Hindlimb muscle (tissue), 1 donor: ENCODE measurements at regions not wholly inside any gene's neighbourhood (a gene's known extent, or its start where the extent isn't known, plus 50 kb on each side); places are given as distances from the start of the nearest gene placed in this dataset.
A peak's percentile ranks its signal among the peaks of the same experiment; 100 is the strongest.

ENCODE experiments used
- DNase-seq: peaks from one replicate; pipeline ENCODE4 v3.0.0-alpha.2; 2013

GRCh38 chr15:97521381-97522285, 438.9 kb upstream of the ARRDC4 start:
- DNase-seq: peak; percentile 24

- no peak for DNase-seq
Measured at GRCh38 chr15:97522347-97522746, 438.2 kb upstream of the ARRDC4 start.

GRCh38 chr15:97525809-97526208, 434.7 kb upstream of the ARRDC4 start:
- DNase-seq: no peak

GRCh38 chr15:97528238-97528637, 432.3 kb upstream of the ARRDC4 start:
- DNase-seq: no peak

GRCh38 chr15:97545799-97546198, 414.7 kb upstream of the ARRDC4 start:
- no peak for DNase-seq

GRCh38 chr15:97547381-97547780, 413.1 kb upstream of the ARRDC4 start:
- DNase-seq: no peak

- DNase-seq: no peak
Measured at GRCh38 chr15:97561529-97561928, 399.0 kb upstream of the ARRDC4 start.

GRCh38 chr15:97563516-97563915, 397.0 kb upstream of the ARRDC4 start:
- DNase-seq: no peak

DNA sequence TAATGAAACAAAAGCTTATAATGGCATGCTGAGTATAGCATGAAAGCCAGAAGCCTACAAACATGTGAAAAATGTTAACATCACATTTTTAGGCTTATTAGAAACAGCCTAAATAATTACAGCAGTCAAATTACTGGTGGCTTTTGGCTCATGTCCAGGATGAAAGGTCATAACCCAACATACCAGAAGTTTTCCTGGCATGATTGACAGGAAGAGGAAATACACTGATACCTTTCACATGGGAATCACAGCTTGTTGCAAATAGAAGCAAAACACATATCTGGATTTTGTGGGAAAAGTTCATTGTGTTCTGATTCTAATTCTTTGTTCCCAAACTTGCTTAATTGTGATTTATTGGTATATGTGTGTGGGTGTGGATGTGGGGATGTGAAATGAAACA, 393.5 kb upstream of the ARRDC4 start:
- DNase-seq: no peak

- DNase-seq: no peak
Measured at GRCh38 chr15:97567411-97567810, 393.1 kb upstream of the ARRDC4 start.

- no peak for DNase-seq
Measured at GRCh38 chr15:97576929-97577645, 383.4 kb upstream of the ARRDC4 start.

DNA sequence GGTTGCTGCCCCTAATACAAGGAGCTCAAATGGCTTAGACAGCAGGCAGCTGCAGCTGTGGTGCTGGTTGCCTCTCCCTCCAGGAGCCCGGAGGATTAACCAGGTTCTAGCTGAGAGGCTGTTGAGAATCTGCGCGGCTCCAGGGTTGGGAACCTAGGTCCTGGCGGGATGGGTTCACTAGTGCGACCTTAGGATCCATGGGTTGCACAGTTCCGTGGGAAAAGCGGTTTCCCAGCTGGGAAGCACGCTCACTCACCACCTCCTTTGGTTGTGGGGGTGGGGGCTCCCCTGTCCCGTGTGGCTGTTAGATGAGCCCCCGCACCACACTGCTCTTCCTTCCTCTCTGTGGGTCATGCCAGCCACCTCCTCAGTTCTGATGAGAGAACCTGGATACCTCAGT, 375.1 kb upstream of the ARRDC4 start:
- no peak for DNase-seq

- DNase-seq: no peak
Measured at GRCh38 chr15:97592778-97593177, 367.7 kb upstream of the ARRDC4 start.

DNA sequence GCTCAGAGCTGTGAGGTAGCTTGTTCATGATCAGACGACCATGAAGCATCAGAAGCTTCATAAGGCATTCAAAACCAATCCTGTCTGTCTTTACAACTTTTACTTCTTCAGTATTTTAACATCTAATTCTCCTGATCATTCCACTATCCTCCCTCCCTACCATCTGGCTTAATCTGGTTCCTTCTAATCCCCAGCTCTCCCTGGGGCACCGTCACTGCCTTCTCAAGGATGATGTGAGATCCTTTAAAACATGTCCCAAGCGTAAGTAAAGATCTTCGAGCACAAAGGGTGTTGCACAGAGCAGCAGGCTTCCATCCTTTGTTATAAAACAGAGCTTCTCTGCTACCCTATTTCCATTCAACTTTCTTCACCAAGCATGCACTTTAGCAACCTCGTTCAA, 362.7 kb upstream of the ARRDC4 start:
- DNase-seq: no peak

DNA sequence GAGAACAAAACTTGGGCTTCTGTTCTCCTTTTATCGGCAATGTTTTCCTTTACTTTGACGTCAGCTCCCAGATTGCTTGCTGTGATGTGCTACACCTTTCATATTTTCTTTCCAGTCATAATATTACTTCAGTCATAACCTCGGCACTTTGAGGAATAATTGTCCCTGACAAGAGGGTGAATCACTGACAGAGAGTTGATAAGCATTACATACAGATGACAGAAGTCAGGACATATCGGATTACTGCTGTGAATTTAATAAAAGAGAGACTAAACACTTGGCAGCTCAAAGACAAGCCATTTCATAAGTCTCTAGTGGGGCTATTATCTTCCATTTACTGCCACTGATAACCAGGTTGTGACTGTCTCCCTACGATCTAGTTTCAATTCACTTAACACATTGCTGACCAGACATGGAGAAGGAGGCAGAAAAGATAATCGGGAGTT, 362.1 kb upstream of the ARRDC4 start:
- no peak for DNase-seq

DNA sequence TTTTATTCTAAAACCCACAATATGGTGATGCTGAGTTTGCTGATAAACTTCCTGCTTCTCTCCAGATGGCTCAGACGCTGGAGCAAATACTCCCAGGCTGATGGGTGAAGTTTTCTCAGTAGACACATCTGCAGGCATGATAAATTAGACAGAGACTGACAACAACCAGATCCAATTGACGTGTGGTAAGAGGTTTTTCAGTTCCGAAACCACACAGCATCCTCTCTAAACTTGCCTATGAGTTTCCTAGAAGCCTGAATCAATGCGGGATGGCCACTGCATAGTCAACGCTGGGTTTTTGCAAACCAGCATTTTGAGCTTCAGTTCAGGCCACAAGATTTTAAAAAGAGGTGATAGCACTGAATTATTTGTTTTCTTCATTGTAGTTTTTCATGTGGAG, 360.3 kb upstream of the ARRDC4 start:
- DNase-seq: no peak

DNA sequence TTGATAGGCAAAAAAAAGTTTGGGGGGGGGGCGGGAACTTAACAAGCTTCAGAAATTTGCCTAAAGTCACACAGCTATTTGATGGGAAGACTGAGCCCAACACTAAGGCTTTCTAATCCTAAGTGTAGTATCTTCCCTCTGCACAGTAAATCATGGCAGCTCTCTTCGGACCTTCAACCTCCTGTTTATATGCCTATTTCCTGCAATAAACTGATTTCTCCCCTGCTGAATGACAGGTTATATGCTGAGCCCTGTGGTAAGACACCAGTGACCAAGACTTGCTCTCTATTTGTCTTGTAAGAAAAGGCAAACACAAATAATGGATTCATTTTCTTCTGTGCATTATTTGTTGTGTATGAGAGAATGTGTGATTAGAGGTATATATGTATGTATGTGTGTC, 355.8 kb upstream of the ARRDC4 start:
- DNase-seq: no peak

DNA sequence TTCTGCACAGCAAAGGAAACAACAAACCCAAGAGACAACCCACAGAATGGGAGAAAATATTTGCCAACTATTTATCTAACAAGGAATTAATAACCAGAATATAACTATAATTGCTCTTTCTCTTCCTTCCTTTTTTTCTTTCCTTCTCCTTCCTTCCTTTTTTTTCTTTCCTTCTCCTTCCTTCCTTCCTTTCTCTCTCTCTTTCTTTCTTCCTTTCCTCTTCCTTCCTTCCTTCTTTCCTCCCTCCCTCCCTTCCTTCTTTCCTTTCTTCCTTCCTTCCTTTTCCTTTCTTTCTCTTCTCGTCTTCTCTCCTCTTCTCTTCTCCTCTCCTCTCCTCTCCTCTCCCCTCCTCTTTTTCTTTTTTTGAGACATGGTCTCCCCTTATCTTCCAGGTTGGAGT, 345.4 kb upstream of the ARRDC4 start:
- no peak for DNase-seq

DNA sequence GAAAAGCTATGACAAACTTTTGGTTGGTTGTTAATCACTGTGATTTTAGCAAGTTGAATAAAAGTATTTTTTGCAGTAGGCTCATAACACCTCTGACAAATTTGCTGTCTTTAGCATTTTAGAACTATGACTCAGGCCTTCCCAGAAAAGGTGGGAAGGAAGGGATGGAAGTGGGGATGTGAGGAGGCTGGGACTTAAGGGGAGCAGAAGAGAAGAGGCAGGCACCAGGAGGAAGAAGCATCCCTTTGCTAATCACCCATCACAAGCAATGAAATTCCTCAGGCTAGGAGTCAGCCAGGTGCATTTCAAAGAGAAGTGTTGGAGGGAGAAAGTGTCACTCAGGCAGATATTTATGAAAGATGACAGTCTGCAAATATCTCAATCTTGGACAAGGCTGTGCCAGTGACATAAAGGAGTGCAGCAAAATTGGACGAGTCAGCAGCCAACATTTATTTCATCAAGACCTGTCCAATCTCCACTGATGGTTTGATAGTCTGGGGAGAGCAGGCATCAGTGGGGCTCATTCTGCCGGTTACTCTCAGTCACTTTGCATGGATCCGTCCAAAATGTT, 337.3 kb upstream of the ARRDC4 start:
- DNase-seq: no peak

- DNase-seq: no peak
Measured at GRCh38 chr15:97627634-97628033, 332.9 kb upstream of the ARRDC4 start.

DNA sequence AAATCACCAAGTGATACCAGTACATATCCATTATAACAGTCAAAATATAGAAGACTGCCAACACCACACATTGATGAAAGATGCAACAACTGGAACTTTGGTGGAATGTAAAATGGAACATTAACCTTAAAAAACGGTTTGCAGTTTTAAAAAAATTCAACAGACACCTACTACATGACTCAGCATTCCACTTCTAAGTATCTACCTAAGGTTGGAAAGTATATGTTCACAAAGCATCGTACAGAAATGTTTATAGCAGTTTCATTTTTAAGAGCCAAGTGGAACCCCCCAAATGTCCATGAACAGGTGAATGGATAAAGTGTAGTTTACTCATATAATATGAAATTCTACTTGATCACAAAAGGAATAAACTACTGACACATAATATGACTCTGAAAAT, 314.7 kb upstream of the ARRDC4 start:
- DNase-seq: no peak

DNA sequence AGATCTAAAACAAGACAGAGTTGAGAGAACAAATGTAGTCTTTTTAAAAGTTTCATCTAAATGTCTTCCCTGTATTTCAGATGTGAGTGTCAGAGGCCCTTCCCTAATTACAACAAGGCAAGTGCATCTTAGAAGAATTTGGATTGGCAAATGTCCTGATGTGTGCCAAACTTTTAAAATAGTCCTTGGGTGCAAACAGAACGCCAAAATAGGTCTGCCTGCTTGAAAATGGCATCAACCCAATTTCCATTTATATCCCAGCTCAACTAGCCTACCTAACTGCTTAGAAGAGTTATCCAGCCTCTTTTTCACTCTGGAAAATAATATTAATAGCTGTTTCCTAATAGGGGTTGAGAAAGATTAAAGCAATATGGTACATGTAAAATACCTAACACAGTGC, 311.8 kb upstream of the ARRDC4 start:
- no peak for DNase-seq

DNA sequence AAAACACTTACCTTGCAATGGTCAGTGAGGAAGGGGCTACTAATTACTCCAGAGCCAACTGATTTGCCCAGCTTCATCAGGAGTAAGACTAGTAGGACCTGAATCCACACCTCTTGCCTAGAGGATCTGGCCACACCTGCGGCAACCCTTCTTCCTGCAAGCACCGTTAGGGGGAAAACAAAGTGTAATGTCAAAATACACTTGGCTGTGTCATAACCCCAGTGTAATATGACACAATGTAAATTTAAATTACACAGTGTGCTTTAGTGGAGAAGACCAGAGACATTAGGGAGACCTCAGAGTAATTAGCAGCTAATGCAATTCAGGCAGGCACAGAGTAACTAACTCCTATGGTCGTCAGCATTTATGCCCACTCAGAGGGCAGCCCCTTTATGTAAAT, 308.5 kb upstream of the ARRDC4 start:
- DNase-seq: no peak

DNA sequence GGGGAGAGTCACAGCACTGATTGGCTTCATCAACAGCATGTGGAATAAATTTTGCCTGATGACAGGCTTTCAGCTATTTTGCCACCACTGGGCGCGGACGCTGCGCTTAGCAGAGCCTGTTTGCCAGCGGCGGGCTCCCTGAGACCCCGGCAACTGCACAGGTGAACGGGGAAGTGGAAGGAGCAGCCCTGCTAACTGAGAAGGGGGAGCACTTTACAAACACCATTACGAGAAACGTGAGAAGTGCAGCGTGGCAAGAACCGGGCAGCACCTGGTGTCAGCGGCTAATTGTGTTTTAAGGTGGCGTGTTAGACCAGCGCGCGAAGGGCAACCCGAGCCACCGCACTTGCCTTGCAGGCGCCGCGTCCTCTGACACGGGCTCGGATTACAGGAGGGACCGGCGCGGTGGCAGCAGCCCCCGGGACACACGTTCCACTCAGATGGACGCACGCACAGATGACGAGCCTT, 307.8 kb upstream of the ARRDC4 start:
- DNase-seq: peak; percentile 8
